ENCODE measurements at regions not wholly inside any gene's neighbourhood (a gene's known extent, or its start where the extent isn't known, plus 50 kb on each side); places are given as distances from the start of the nearest gene placed in this dataset.

DNA sequence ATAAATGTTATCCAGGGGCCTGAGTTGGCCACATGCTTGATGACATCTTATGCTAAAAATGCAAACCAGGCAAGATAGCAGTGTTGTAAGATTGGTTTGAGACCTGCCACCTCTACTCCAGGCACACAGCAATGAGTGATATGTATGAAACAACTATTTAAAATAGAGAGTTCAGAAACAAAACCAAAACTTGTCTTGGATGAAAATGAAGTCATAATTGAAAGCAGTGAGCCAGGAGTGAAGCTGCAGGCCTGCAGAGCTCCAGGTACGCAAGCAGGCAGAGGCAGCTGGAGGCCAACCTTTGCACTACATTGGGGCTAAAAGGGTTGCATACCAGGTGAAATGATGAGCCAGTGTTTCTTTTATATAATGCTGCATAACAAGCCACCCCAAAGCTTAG is 89.2 kb upstream of the SPATS2L start:
- TF ChIP-seq STAT1 (IDR thresholded peaks at IDR 0.05; ENCODE audit: unreplicated experiment): no peak
- TF ChIP-seq POLR2AphosphoS5 (IDR thresholded peaks at IDR 0.05; ENCODE audit: low read depth): no peak
- no peak for TF ChIP-seq CREB1 (CRISPR knock-in tag; IDR thresholded peaks at IDR 0.05; ENCODE audit: low read depth)
- no peak for TF ChIP-seq JUNB (IDR thresholded peaks at IDR 0.05; ENCODE audit: unreplicated experiment)
- no peak for TF ChIP-seq EZH2phosphoT487 (IDR thresholded peaks at IDR 0.05; ENCODE audit: unreplicated experiment)
- no peak for TF ChIP-seq EZH2 (IDR thresholded peaks at IDR 0.05; ENCODE audit: low read depth, unreplicated experiment)
- TF ChIP-seq, protein P1, sequence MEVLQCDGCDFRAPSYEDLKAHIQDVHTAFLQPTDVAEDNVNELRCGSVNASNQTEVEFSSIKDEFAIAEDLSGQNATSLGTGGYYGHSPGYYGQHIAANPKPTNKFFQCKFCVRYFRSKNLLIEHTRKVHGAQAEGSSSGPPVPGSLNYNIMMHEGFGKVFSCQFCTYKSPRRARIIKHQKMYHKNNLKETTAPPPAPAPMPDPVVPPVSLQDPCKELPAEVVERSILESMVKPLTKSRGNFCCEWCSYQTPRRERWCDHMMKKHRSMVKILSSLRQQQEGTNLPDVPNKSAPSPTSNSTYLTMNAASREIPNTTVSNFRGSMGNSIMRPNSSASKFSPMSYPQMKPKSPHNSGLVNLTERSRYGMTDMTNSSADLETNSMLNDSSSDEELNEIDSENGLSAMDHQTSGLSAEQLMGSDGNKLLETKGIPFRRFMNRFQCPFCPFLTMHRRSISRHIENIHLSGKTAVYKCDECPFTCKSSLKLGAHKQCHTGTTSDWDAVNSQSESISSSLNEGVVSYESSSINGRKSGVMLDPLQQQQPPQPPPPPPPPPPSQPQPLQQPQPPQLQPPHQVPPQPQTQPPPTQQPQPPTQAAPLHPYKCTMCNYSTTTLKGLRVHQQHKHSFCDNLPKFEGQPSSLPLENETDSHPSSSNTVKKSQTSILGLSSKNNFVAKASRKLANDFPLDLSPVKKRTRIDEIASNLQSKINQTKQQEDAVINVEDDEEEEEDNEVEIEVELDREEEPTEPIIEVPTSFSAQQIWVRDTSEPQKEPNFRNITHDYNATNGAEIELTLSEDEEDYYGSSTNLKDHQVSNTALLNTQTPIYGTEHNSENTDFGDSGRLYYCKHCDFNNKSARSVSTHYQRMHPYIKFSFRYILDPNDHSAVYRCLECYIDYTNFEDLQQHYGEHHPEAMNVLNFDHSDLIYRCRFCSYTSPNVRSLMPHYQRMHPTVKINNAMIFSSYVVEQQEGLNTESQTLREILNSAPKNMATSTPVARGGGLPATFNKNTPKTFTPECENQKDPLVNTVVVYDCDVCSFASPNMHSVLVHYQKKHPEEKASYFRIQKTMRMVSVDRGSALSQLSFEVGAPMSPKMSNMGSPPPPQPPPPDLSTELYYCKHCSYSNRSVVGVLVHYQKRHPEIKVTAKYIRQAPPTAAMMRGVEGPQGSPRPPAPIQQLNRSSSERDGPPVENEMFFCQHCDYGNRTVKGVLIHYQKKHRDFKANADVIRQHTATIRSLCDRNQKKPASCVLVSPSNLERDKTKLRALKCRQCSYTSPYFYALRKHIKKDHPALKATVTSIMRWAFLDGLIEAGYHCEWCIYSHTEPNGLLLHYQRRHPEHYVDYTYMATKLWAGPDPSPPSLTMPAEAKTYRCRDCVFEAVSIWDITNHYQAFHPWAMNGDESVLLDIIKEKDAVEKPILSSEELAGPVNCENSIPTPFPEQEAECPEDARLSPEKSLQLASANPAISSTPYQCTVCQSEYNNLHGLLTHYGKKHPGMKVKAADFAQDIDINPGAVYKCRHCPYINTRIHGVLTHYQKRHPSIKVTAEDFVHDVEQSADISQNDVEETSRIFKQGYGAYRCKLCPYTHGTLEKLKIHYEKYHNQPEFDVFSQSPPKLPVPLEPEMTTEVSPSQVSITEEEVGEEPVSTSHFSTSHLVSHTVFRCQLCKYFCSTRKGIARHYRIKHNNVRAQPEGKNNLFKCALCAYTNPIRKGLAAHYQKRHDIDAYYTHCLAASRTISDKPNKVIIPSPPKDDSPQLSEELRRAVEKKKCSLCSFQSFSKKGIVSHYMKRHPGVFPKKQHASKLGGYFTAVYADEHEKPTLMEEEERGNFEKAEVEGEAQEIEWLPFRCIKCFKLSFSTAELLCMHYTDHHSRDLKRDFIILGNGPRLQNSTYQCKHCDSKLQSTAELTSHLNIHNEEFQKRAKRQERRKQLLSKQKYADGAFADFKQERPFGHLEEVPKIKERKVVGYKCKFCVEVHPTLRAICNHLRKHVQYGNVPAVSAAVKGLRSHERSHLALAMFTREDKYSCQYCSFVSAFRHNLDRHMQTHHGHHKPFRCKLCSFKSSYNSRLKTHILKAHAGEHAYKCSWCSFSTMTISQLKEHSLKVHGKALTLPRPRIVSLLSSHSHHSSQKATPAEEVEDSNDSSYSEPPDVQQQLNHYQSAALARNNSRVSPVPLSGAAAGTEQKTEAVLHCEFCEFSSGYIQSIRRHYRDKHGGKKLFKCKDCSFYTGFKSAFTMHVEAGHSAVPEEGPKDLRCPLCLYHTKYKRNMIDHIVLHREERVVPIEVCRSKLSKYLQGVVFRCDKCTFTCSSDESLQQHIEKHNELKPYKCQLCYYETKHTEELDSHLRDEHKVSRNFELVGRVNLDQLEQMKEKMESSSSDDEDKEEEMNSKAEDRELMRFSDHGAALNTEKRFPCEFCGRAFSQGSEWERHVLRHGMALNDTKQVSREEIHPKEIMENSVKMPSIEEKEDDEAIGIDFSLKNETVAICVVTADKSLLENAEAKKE (CRISPR knock-in tag; IDR thresholded peaks at IDR 0.05): no peak
- no peak for TF ChIP-seq ZNF331 (CRISPR knock-in tag; IDR thresholded peaks at IDR 0.05; ENCODE audit: low read depth)
- no peak for TF ChIP-seq ZNF114 (CRISPR knock-in tag; IDR thresholded peaks at IDR 0.05)
- TF ChIP-seq, protein P2, sequence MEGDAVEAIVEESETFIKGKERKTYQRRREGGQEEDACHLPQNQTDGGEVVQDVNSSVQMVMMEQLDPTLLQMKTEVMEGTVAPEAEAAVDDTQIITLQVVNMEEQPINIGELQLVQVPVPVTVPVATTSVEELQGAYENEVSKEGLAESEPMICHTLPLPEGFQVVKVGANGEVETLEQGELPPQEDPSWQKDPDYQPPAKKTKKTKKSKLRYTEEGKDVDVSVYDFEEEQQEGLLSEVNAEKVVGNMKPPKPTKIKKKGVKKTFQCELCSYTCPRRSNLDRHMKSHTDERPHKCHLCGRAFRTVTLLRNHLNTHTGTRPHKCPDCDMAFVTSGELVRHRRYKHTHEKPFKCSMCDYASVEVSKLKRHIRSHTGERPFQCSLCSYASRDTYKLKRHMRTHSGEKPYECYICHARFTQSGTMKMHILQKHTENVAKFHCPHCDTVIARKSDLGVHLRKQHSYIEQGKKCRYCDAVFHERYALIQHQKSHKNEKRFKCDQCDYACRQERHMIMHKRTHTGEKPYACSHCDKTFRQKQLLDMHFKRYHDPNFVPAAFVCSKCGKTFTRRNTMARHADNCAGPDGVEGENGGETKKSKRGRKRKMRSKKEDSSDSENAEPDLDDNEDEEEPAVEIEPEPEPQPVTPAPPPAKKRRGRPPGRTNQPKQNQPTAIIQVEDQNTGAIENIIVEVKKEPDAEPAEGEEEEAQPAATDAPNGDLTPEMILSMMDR (conservative IDR thresholded peaks at IDR 0.05; ENCODE audit: low read depth in 2 of 2): no peak
- TF ChIP-seq, protein P3, sequence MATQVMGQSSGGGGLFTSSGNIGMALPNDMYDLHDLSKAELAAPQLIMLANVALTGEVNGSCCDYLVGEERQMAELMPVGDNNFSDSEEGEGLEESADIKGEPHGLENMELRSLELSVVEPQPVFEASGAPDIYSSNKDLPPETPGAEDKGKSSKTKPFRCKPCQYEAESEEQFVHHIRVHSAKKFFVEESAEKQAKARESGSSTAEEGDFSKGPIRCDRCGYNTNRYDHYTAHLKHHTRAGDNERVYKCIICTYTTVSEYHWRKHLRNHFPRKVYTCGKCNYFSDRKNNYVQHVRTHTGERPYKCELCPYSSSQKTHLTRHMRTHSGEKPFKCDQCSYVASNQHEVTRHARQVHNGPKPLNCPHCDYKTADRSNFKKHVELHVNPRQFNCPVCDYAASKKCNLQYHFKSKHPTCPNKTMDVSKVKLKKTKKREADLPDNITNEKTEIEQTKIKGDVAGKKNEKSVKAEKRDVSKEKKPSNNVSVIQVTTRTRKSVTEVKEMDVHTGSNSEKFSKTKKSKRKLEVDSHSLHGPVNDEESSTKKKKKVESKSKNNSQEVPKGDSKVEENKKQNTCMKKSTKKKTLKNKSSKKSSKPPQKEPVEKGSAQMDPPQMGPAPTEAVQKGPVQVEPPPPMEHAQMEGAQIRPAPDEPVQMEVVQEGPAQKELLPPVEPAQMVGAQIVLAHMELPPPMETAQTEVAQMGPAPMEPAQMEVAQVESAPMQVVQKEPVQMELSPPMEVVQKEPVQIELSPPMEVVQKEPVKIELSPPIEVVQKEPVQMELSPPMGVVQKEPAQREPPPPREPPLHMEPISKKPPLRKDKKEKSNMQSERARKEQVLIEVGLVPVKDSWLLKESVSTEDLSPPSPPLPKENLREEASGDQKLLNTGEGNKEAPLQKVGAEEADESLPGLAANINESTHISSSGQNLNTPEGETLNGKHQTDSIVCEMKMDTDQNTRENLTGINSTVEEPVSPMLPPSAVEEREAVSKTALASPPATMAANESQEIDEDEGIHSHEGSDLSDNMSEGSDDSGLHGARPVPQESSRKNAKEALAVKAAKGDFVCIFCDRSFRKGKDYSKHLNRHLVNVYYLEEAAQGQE (IDR thresholded peaks at IDR 0.05; ENCODE audit: unreplicated experiment): no peak
- TF ChIP-seq, protein P4, sequence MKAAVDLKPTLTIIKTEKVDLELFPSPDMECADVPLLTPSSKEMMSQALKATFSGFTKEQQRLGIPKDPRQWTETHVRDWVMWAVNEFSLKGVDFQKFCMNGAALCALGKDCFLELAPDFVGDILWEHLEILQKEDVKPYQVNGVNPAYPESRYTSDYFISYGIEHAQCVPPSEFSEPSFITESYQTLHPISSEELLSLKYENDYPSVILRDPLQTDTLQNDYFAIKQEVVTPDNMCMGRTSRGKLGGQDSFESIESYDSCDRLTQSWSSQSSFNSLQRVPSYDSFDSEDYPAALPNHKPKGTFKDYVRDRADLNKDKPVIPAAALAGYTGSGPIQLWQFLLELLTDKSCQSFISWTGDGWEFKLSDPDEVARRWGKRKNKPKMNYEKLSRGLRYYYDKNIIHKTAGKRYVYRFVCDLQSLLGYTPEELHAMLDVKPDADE (IDR thresholded peaks at IDR 0.05): no peak
- H3K79me2 ChIP-seq (replicated peaks; ENCODE audit: insufficient read depth): no peaks in the 10 kb centered on the region
- H3K9me2 ChIP-seq (ENCODE audit: insufficient read depth): no peaks in the 10 kb centered on the region
- Mint-ChIP-seq H3K4me3 (no peak overlapping the region), H3K4me1 (peaks cover 40% of the 10 kb centered on the region), H3K27ac (no peak overlapping the region), H3K36me3 (ENCODE audit: low read depth) (no peaks in the 10 kb centered on the region), H3K27me3 (ENCODE audit: insufficient read depth, low read depth, poor library complexity) (no peaks in the 10 kb centered on the region), H3K9me3 (no peaks in the 10 kb centered on the region; the same call in 2 of the 3 replicates)
- H3F3A ChIP-seq (replicated peaks; ENCODE audit: low read depth): no peaks in the 10 kb centered on the region
- H3K27me3 ChIP-seq (ENCODE audit: insufficient read depth): no peaks in the 10 kb centered on the region
- ATAC-seq (no peak), DNase-seq (ENCODE audit: low spot score) (no peak)
- H3K4me3 ChIP-seq: no peak overlapping the region
- H4K20me1 ChIP-seq (replicated peaks; ENCODE audit: insufficient read depth): no peaks in the 10 kb centered on the region
- H3K27ac ChIP-seq (ENCODE audit: low read depth): no peak overlapping the region
- H3K4me2 ChIP-seq: no peak overlapping the region
- H2AFZ ChIP-seq: no peak overlapping the region
- peaks cover 31% of the 10 kb centered on the region for H3K4me1 ChIP-seq (ENCODE audit: insufficient read depth)
- H3K36me3 ChIP-seq (ENCODE audit: insufficient read depth): no peaks in the 10 kb centered on the region

Data from GM23338 (cell line).